BJ (cell line): ENCODE measurements at regions not wholly inside any gene's neighbourhood (a gene's known extent, or its start where the extent isn't known, plus 50 kb on each side); places are given as distances from the start of the nearest gene placed in this dataset.

ENCODE experiments used
- CTCF ChIA-PET: fragments of 350-600 bp; formaldehyde crosslinking; extraction: SDS; loops from one replicate; lab custom pipeline; 2021; ENCODE audit warnings: antibody characterized with exemption, inconsistent platforms; lab: Yijun Ruan, JAX
- POLR2A ChIA-PET: fragments of 300-600 bp; sonication (Branson Sonifier 250); formaldehyde crosslinking; extraction: SDS; loops from one replicate; lab custom pipeline; 2021; ENCODE audit warnings: antibody characterized with exemption; lab: Charles Lee
- DNase-seq: peaks from one replicate; pipeline ENCODE4 v3.0.0-alpha.2; 2011; ENCODE audit warnings: low read depth
- H3K27me3 ChIP-seq: 2 replicates; pipeline ENCODE4 v1.6.0; 2011; ENCODE audit warnings: low read length; ENCODE audit not compliant: control insufficient read depth, insufficient read depth
- H3K36me3 ChIP-seq: 2 replicates; pipeline ENCODE4 v1.5.1; 2011; ENCODE audit warnings: low read length; ENCODE audit not compliant: control insufficient read depth, insufficient read depth
- H3K4me3 ChIP-seq: 2 replicates; pipeline ENCODE4 v1.5.1; 2011; ENCODE audit warnings: low read depth, mild to moderate bottlenecking, control low read depth, low read length
- CTCF ChIP-seq: IDR thresholded peaks from 2 replicates; pipeline ENCODE4 v1.5.1; 2011; ENCODE audit warnings: low read depth, mild to moderate bottlenecking, control low read depth, inconsistent platforms, low read length, moderate library complexity; ENCODE audit not compliant: insufficient read depth

GRCh38 chr11:91960770-91961169 is 263.8 kb upstream of the FAT3 start:
- CTCF ChIA-PET, result no interaction called here
- no peaks in the 10 kb centered on the region for H3K36me3 ChIP-seq
- H3K27me3 ChIP-seq, result no peaks in the 10 kb centered on the region
- TF ChIP-seq CTCF, result no peak
- DNase-seq, result no peak
- H3K4me3 ChIP-seq, result no peak overlapping the region
- POLR2A ChIA-PET, result no interaction called here

DNA sequence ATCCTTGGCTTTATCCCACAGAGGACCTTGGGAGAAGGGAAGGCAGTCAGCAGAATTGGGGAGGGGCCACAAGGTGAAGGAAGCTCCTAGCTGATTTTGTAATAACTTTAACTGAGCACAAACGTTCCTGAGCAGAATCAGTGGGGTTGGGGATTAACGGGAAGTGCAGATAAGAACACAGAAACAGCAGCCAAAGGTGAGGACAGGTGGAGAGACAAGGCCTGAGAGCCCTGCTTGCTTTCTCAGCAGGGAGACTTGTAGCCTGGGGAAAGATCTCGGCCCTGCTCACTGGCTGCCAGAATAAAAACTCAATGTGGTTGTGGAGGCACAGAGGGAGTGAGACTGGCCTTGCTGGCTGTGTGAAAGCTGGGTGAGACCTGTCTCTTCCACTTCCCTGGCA is 265.2 kb upstream of the FAT3 start:
- no peak for DNase-seq
- ChIA-PET CTCF (no interaction called here), POLR2A (no interaction called here)
- H3K4me3 ChIP-seq, result no peak overlapping the region
- TF ChIP-seq CTCF, result no peak
- no peaks in the 10 kb centered on the region for H3K36me3 ChIP-seq
- no peaks in the 10 kb centered on the region for H3K27me3 ChIP-seq

DNA sequence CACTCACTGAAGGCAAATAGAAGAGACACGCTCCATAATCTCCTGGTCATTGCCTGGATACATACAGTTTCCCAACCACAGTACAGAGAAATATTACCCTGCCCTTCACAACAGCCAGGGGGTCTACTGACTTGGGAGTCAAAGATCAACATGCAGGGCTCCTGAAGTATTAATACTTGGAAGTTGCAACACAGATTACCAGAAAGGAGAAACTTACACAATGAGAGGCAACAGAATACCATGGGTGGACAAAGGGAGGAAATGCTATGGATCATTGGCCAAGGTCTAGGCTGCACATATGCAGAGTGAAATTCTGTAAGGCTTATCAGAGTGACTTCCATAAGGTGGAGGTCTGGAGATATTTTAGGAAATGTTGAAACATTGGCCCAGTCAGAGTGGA is 267.9 kb upstream of the FAT3 start:
- no peak for TF ChIP-seq CTCF
- no peak overlapping the region for H3K4me3 ChIP-seq
- H3K36me3 ChIP-seq, result no peaks in the 10 kb centered on the region
- ChIA-PET POLR2A (no interaction called here), CTCF (no interaction called here)
- DNase-seq, result no peak
- H3K27me3 ChIP-seq, result no peaks in the 10 kb centered on the region

DNA sequence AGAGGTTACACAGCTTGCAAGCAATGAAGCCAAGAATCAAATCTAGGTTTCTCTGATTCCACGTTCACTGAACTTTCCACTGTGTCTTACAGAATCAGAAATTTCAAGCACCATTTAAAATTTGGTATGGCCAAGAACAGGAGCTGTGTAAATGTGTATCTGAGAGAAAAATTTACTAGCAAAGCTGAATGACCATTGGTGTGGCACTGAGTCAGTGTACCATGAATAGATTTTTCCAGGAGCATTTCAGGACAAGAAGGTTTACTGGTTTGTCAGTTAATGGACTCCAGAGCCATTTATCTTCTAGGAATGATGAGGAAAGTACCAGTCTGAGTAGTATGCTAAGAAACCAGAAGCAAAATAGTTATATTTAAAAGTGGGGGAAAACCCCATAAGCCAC is 269.4 kb upstream of the FAT3 start:
- no peak for TF ChIP-seq CTCF
- no peaks in the 10 kb centered on the region for H3K36me3 ChIP-seq
- no peaks in the 10 kb centered on the region for H3K27me3 ChIP-seq
- DNase-seq, result no peak
- POLR2A ChIA-PET, result no interaction called here
- no peak overlapping the region for H3K4me3 ChIP-seq
- CTCF ChIA-PET, result no interaction called here

DNA sequence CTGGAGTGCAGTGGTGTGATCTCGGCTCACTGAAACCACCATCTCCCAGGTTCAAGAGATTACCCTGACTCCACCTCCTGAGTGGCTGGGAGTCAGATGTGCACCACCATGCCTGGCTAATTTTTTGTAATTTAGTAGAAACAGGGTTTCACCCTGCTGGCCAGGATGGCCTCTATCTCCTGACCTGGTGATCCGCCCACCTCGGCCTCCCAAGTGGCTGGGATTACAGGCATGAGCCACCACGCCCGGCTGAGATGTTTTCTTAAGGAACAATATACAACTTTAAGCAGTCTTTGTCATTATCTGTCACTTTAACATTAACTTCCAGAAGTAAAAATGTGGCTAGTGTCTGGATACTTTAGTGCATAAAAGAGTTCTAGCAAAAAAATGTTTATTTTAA is 272.6 kb upstream of the FAT3 start:
- Histone ChIP-seq H3K36me3 (no peaks in the 10 kb centered on the region), H3K4me3 (no peak overlapping the region), H3K27me3 (no peaks in the 10 kb centered on the region)
- no peak for DNase-seq
- CTCF ChIA-PET, result no interaction called here
- POLR2A ChIA-PET, result no interaction called here
- TF ChIP-seq CTCF, result no peak
